ENCODE measurements at regions not wholly inside any gene's neighbourhood (a gene's known extent, or its start where the extent isn't known, plus 50 kb on each side); places are given as distances from the start of the nearest gene placed in this dataset.
"Not testable (repeated sequence)": the region's sequence is repeated elsewhere in the genome, so short reads cannot be mapped to it uniquely, and the experiment has no call there.

DNA sequence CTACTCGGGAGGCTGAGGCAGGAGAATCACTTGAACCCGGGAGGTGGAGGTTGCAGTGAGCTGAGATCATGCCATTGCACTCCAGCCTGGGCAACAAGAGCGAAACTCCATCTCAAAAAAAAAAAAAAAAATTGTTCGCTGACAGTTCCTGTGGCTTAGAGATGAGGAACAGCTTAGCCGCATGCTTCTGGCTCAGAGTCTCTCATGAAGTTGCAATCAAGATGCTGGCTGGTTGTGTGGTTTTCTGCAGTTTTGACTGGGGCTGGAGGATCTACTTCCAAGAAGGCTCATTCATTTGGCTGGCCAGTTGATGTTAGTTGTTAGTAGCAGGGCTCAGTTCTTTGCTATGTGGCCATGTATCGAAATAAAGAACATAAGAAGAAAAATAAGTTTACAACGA lies 69.9 kb upstream of the TBC1D5 start:
- not testable (repeated sequence) for H3K4me3 Mint-ChIP-seq; DNase-seq; H3K36me3 Mint-ChIP-seq (ENCODE audit: insufficient read depth in 2 of 2); H3K27ac Mint-ChIP-seq; H3K9me3 Mint-ChIP-seq; H3K4me1 Mint-ChIP-seq (ENCODE audit: low read depth); ATAC-seq (replicated peaks in 1 of 2)
- peaks cover 27% of the 10 kb centered on the region for H3K27me3 Mint-ChIP-seq (ENCODE audit: low read depth)

DNA sequence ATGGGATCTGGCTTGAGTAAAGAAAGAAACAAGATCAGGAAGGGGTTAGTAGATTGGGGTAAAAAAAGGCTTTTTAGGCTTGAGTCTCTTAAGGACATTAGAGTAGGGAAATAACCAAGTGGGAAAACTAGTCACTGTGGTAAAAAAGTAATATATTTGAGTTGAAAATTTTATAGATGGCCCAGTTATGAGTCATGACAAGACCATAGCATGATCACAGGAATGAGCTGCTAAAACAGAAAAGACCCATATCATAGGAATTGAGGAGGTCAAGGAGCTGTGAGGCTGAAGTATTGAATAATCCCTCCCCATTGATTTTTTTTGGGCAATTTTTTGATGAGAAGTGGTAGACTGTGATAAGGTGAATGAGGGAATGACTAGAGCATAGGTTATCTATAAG lies 69.2 kb upstream of the TBC1D5 start:
- Mint-ChIP-seq H3K36me3 (ENCODE audit: insufficient read depth in 2 of 2) (no peaks in the 10 kb centered on the region), H3K9me3 (no peaks in the 10 kb centered on the region)

DNA sequence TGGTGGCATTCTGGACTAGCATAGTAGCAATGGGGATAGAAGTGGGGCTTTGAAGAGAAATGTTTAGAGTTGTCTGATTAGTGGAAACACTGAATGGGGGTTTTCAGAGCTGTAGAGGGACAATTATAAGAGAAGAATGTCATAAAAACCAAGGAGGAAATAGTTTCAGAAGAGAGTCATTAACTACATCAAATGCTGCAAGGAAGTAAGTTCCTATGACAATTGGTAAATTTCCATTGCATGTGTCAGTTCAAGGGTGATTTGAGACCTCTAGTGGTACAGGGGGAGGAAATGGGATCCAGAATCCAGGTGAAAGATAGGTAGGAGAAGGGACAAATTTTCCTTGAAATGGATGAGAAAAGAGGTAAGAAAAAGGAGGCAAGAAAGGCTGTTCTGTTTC lies 68.3 kb upstream of the TBC1D5 start:
- ATAC-seq (replicated peaks in 1 of 2): no peak
- H3K36me3 Mint-ChIP-seq (ENCODE audit: insufficient read depth in 2 of 2): no peaks in the 10 kb centered on the region
- no peak overlapping the region for H3K27ac Mint-ChIP-seq
- DNase-seq: no peak
- no peak overlapping the region for H3K4me3 Mint-ChIP-seq
- peaks cover 11% of the 10 kb centered on the region for H3K4me1 Mint-ChIP-seq (ENCODE audit: low read depth)
- peaks cover 27% of the 10 kb centered on the region for H3K27me3 Mint-ChIP-seq (ENCODE audit: low read depth)
- H3K9me3 Mint-ChIP-seq: no peaks in the 10 kb centered on the region

More for the DNA sequence above, 69.2 kb upstream of the TBC1D5 start:
- H3K4me3 Mint-ChIP-seq: no peak overlapping the region
- peaks cover 27% of the 10 kb centered on the region for H3K27me3 Mint-ChIP-seq (ENCODE audit: low read depth)
- H3K27ac Mint-ChIP-seq: no peak overlapping the region
- DNase-seq (no peak), ATAC-seq (replicated peaks in 1 of 2) (no peak)
- H3K4me1 Mint-ChIP-seq (ENCODE audit: low read depth): peaks cover 3% of the 10 kb centered on the region

GRCh38 chr3:17808994-17809393 lies 66.6 kb upstream of the TBC1D5 start:
- H3K4me1 Mint-ChIP-seq (ENCODE audit: low read depth): peaks cover 11% of the 10 kb centered on the region
- H3K9me3 Mint-ChIP-seq: no peaks in the 10 kb centered on the region
- H3K27me3 Mint-ChIP-seq (ENCODE audit: low read depth): peaks cover 27% of the 10 kb centered on the region

DNA sequence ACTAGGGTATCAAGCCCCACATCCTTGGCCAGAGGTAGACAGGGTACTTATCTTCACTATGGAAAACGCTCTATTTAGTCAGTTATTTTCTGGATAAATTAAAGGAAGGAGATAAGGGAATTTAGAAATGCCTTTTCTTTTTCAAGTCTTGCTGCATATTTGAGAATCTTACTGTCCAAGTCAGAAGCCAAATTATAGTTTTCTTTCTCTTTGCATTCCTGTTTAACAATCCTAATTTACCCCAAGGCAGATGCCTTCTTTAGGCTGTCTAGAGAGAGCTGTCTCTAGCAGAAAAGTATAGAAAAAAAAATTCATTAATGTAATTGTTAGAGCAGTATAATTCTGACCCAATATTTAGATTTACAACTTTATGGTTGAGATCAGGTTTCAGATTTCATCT lies 64.4 kb upstream of the TBC1D5 start:
- Mint-ChIP-seq H3K4me1 (ENCODE audit: low read depth) (peaks cover 11% of the 10 kb centered on the region), H3K9me3 (no peaks in the 10 kb centered on the region), H3K27me3 (ENCODE audit: low read depth) (peaks cover 27% of the 10 kb centered on the region), H3K27ac (no peak overlapping the region), H3K4me3 (no peak overlapping the region), H3K36me3 (ENCODE audit: insufficient read depth in 2 of 2) (no peaks in the 10 kb centered on the region)
- ATAC-seq (replicated peaks in 1 of 2): no peak
- DNase-seq: no peak

More at GRCh38 chr3:17808994-17809393, 66.6 kb upstream of the TBC1D5 start:
- no peak for ATAC-seq (replicated peaks in 1 of 2)
- Mint-ChIP-seq H3K4me3 (no peak overlapping the region), H3K27ac (no peak overlapping the region), H3K36me3 (ENCODE audit: insufficient read depth in 2 of 2) (no peaks in the 10 kb centered on the region)
- DNase-seq: no peak

DNA sequence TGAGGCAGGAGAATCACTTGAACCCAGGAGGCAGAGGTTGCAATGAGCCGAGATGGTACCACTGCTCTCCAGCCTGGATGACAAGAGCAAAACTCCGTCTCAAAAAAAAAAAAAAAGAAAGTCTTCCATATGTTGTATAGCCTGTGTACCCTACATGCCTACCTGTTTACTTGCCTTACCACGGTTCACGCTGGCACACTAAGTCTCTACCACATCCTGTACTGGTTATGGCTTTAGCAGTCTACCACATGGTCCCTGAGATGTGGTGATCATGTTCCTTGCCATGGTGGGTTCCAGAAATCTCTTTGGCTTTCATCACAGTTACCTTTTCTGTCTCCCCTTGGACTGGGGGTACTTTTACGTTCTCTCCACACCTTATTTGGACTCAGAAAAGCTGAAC lies 63.8 kb upstream of the TBC1D5 start:
- Mint-ChIP-seq H3K27me3 (ENCODE audit: low read depth) (peaks cover 21% of the 10 kb centered on the region), H3K27ac (no peak overlapping the region), H3K9me3 (no peaks in the 10 kb centered on the region), H3K4me1 (ENCODE audit: low read depth) (peaks cover 11% of the 10 kb centered on the region), H3K36me3 (ENCODE audit: insufficient read depth in 2 of 2) (no peaks in the 10 kb centered on the region), H3K4me3 (no peak overlapping the region)
- peak in 1 of 2 donors; percentile 10 for DNase-seq
- peak; percentile 75 to 78 for ATAC-seq (replicated peaks in 1 of 2)

DNA sequence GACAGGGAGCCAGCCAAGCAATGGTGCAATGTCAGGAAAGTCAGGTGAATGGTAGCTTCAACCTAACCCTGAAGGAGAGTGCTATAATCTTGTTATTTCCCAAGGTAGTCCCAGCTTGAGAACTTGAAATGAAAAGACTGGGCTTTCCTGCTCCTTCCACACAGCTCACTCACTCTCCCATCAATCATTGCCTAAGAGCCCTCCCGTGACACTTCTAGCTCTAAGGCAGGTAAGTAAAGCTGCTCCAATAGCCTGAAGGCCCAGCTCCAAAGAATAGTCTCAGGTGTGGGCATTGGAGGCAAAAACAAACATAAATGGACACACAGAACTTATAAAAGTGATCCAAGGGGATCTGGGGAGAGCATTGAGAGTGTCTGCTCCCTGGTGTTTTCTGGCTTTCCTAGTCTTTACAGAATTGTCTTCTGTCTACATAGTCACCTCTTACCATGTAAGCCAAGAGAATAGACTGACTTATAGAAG lies 63.1 kb upstream of the TBC1D5 start:
- no peak overlapping the region for H3K4me3 Mint-ChIP-seq
- no peak overlapping the region for H3K27ac Mint-ChIP-seq
- DNase-seq: no peak
- no peaks in the 10 kb centered on the region for H3K36me3 Mint-ChIP-seq (ENCODE audit: insufficient read depth in 2 of 2)
- peaks cover 11% of the 10 kb centered on the region for H3K4me1 Mint-ChIP-seq (ENCODE audit: low read depth)
- no peak for ATAC-seq (replicated peaks in 1 of 2)
- H3K9me3 Mint-ChIP-seq: no peaks in the 10 kb centered on the region
- H3K27me3 Mint-ChIP-seq (ENCODE audit: low read depth): peaks cover 18% of the 10 kb centered on the region

- DNase-seq (no peak), ATAC-seq (replicated peaks in 1 of 2) (no peak)
- Mint-ChIP-seq H3K4me3 (no peak overlapping the region), H3K27me3 (ENCODE audit: low read depth) (peaks cover 12% of the 10 kb centered on the region), H3K27ac (no peak overlapping the region), H3K4me1 (ENCODE audit: low read depth) (peaks cover 11% of the 10 kb centered on the region), H3K36me3 (ENCODE audit: insufficient read depth in 2 of 2) (no peaks in the 10 kb centered on the region), H3K9me3 (no peaks in the 10 kb centered on the region)
Observed at GRCh38 chr3:17802950-17803349, 60.5 kb upstream of the TBC1D5 start.

GRCh38 chr3:17801131-17801530 lies 58.7 kb upstream of the TBC1D5 start:
- DNase-seq: no peak
- no peak for ATAC-seq (replicated peaks in 1 of 2)
- Mint-ChIP-seq H3K27me3 (ENCODE audit: low read depth) (peaks cover 8% of the 10 kb centered on the region), H3K9me3 (no peaks in the 10 kb centered on the region), H3K4me1 (ENCODE audit: low read depth) (peaks cover 3% of the 10 kb centered on the region), H3K27ac (no peak overlapping the region), H3K4me3 (no peak overlapping the region), H3K36me3 (ENCODE audit: insufficient read depth in 2 of 2) (no peaks in the 10 kb centered on the region)

GRCh38 chr3:17800232-17800631 lies 57.8 kb upstream of the TBC1D5 start:
- H3K36me3 Mint-ChIP-seq (ENCODE audit: insufficient read depth in 2 of 2): no peaks in the 10 kb centered on the region
- H3K27ac Mint-ChIP-seq: no peak overlapping the region
- no peak for DNase-seq
- no peaks in the 10 kb centered on the region for H3K4me1 Mint-ChIP-seq (ENCODE audit: low read depth)
- H3K4me3 Mint-ChIP-seq: no peak overlapping the region
- H3K27me3 Mint-ChIP-seq (ENCODE audit: low read depth): peaks cover 8% of the 10 kb centered on the region
- H3K9me3 Mint-ChIP-seq: no peaks in the 10 kb centered on the region
- no peak for ATAC-seq (replicated peaks in 1 of 2)

DNA sequence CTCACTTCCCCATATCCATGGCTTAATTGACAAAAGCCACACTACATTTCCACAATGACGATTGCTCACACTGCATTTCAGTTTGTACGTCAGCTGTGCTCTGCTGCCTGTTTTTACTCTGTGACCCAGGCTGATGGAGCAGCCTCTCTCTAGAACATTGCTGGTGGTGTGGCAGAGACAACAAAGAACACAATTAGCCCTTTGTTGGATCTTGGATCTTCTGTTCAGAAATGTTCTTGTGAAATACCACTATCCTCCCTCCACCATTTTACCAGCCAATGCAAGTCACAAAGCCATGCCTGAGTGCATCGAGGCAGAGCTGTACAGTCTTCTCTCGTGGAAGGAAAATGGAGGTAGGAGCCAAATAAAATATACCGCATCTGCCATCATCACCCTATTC lies 56.9 kb upstream of the TBC1D5 start:
- Mint-ChIP-seq H3K27ac (no peak overlapping the region), H3K36me3 (ENCODE audit: insufficient read depth in 2 of 2) (no peaks in the 10 kb centered on the region), H3K27me3 (ENCODE audit: low read depth) (peaks cover 8% of the 10 kb centered on the region), H3K9me3 (no peaks in the 10 kb centered on the region), H3K4me1 (ENCODE audit: low read depth) (no peaks in the 10 kb centered on the region), H3K4me3 (no peak overlapping the region)
- DNase-seq: no peak
- ATAC-seq (replicated peaks in 1 of 2): no peak

DNA sequence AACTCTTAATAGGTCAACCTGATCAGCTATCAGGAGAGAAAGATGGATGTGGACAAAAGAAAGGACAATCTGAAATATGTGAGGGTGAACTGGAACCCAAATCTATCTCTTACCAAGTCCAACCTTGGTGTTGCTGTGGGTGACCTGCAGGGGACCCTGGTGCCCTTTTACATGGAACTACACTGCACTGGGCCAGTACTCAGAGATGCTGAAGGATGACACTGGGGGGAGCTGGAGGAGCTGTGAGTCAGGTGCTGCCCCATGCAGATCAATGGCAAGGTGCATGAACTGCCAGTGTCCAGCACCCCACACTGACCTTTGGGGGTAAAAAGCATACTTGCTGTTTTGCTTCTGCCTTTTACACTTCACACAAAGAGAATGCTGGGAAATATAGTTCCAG lies 55.6 kb upstream of the TBC1D5 start:
- peaks cover 3 to 4% of the 10 kb centered on the region in 2 donors for H3K36me3 Mint-ChIP-seq (ENCODE audit: insufficient read depth in 2 of 2)
- no peak for DNase-seq
- peaks cover 4% of the 10 kb centered on the region in 2 donors for H3K9me3 Mint-ChIP-seq
- no peaks in the 10 kb centered on the region for H3K4me1 Mint-ChIP-seq (ENCODE audit: low read depth)
- H3K27ac Mint-ChIP-seq: no peak overlapping the region
- H3K4me3 Mint-ChIP-seq: no peak overlapping the region
- no peak for ATAC-seq (replicated peaks in 1 of 2)
- peaks cover 8% of the 10 kb centered on the region for H3K27me3 Mint-ChIP-seq (ENCODE audit: low read depth)

GRCh38 chr3:17795711-17796110 lies 53.3 kb upstream of the TBC1D5 start:
- no peak for DNase-seq
- H3K9me3 Mint-ChIP-seq: peaks cover 6 to 7% of the 10 kb centered on the region in 2 donors
- H3K27me3 Mint-ChIP-seq (ENCODE audit: low read depth): peaks cover 8% of the 10 kb centered on the region
- no peak overlapping the region for H3K27ac Mint-ChIP-seq
- H3K4me1 Mint-ChIP-seq (ENCODE audit: low read depth): no peaks in the 10 kb centered on the region
- ATAC-seq (replicated peaks in 1 of 2): no peak
- peaks cover 7 to 9% of the 10 kb centered on the region in 2 donors for H3K36me3 Mint-ChIP-seq (ENCODE audit: insufficient read depth in 2 of 2)
- H3K4me3 Mint-ChIP-seq: no peak overlapping the region

- peaks cover 8 to 9% of the 10 kb centered on the region in 2 donors for H3K36me3 Mint-ChIP-seq (ENCODE audit: insufficient read depth in 2 of 2)
- peaks cover 7 to 8% of the 10 kb centered on the region in 2 donors for H3K9me3 Mint-ChIP-seq
- ATAC-seq (replicated peaks in 1 of 2): no peak
- H3K27ac Mint-ChIP-seq: no peak overlapping the region
- no peaks in the 10 kb centered on the region for H3K4me1 Mint-ChIP-seq (ENCODE audit: low read depth)
- DNase-seq: no peak
- no peak overlapping the region for H3K4me3 Mint-ChIP-seq
- peaks cover 11% of the 10 kb centered on the region for H3K27me3 Mint-ChIP-seq (ENCODE audit: low read depth)
Observed at GRCh38 chr3:17795280-17795679, 52.8 kb upstream of the TBC1D5 start.

All from activated T-cell treated with anti-CD3 and anti-CD28 coated beads, Interleukin-2, amount 50 U/mL, for 72 hours (primary cell).